ENCODE measurements at regions not wholly inside any gene's neighbourhood (a gene's known extent, or its start where the extent isn't known, plus 50 kb on each side); places are given as distances from the start of the nearest gene placed in this dataset.

GRCh38 chr11:69943066-69943465 lies 123.8 kb upstream of the FGF3 start (continued):
- TF ChIP-seq TOE1 (CRISPR knock-in tag; IDR thresholded peaks at IDR 0.05), result no peak
- no peak for TF ChIP-seq KDM1A (CRISPR knock-in tag; IDR thresholded peaks at IDR 0.05)
- TF ChIP-seq MYPOP (CRISPR knock-in tag; IDR thresholded peaks at IDR 0.05), result no peak
- no peak for TF ChIP-seq ZBTB21 (CRISPR knock-in tag; IDR thresholded peaks at IDR 0.05)
- no peak for TF ChIP-seq ZNF414 (CRISPR knock-in tag; IDR thresholded peaks at IDR 0.05)
- no peak for TF ChIP-seq ZBTB10 (CRISPR knock-in tag; IDR thresholded peaks at IDR 0.05; ENCODE audit: borderline replicate concordance)
- no peak for TF ChIP-seq MED8 (CRISPR knock-in tag; IDR thresholded peaks at IDR 0.05; ENCODE audit: insufficient replicate concordance)
- TF ChIP-seq ATF3 (CRISPR knock-in tag; IDR thresholded peaks at IDR 0.05), result no peak
- no peak for TF ChIP-seq CHD2 (IDR thresholded peaks at IDR 0.05; ENCODE audit: low read depth, low read length)
- no peak for TF ChIP-seq ZNF720 (CRISPR knock-in tag; IDR thresholded peaks at IDR 0.05)
- TF ChIP-seq MBNL3 (CRISPR knock-in tag; conservative IDR thresholded peaks at IDR 0.05), result no peak
- TF ChIP-seq GATA4 (IDR thresholded peaks at IDR 0.05; ENCODE audit: borderline replicate concordance, low read depth), result no peak
- no peak for TF ChIP-seq HOXD1 (CRISPR knock-in tag; IDR thresholded peaks at IDR 0.05)
- TF ChIP-seq RAD21 (CRISPR knock-in tag; IDR thresholded peaks at IDR 0.05), result peak; percentile 41; the same call in 1 of the 2 replicates
- TF ChIP-seq ZBTB1 (CRISPR knock-in tag; IDR thresholded peaks at IDR 0.05; ENCODE audit: borderline replicate concordance), result no peak
- TF ChIP-seq CTCF (CRISPR knock-in tag; IDR thresholded peaks at IDR 0.05), result peak; percentile 69
- peak; percentile 71 for TF ChIP-seq SMC3 (IDR thresholded peaks at IDR 0.05; ENCODE audit: low read length)

Data from HepG2 (cell line).